C4-2B (cell line): ENCODE measurements at regions not wholly inside any gene's neighbourhood (a gene's known extent, or its start where the extent isn't known, plus 50 kb on each side); places are given as distances from the start of the nearest gene placed in this dataset.

ENCODE experiments used
- CTCF ChIP-seq: fragments of 450-650 bp; conservative IDR thresholded peaks from 2 replicates; pipeline ENCODE4 v1.5.1; 2017; ENCODE audit warnings: mild to moderate bottlenecking
- ZFX ChIP-seq: fragments of 450-650 bp; IDR thresholded peaks from 2 replicates; pipeline ENCODE4 v1.6.1; 2017

- no peak for TF ChIP-seq CTCF
- no peak for TF ChIP-seq ZFX
Observed at GRCh38 chr6:26305641-26305969, 59.4 kb upstream of the BTN3A2 start.
